HAP-1 (cell line): ENCODE measurements at regions not wholly inside any gene's neighbourhood (a gene's known extent, or its start where the extent isn't known, plus 50 kb on each side); places are given as distances from the start of the nearest gene placed in this dataset.

Source experiments
- DNase-seq, 2 experiments: peaks; one replicate each; pipeline ENCODE4 v3.0.0-alpha.2; 2016 to 2020; ENCODE audit warnings: low spot score in 2 of 2
- H3K27me3 ChIP-seq: fragments of 250-450 bp; sonication (Bioruptor Pico); 2 replicates; pipeline ENCODE4 v1.5.1; 2020; ENCODE audit warnings: low read depth, mild to moderate bottlenecking, moderate library complexity
- H3K36me3 ChIP-seq: fragments of 250-450 bp; sonication (Bioruptor Pico); replicated peaks from 2 replicates; pipeline ENCODE4 v1.5.1; 2020; ENCODE audit warnings: mild to moderate bottlenecking
- H3K4me1 ChIP-seq: fragments of 250-450 bp; sonication (Bioruptor Pico); 2 replicates; pipeline ENCODE4 v1.5.1; 2020; ENCODE audit warnings: mild to moderate bottlenecking
- H3K4me3 ChIP-seq: fragments of 250-450 bp; sonication (Bioruptor Pico); 2 replicates; pipeline ENCODE4 v1.5.1; 2020; ENCODE audit warnings: mild to moderate bottlenecking, moderate library complexity
- H3K9me3 ChIP-seq: fragments of 250-450 bp; sonication (Bioruptor Pico); 2 replicates; pipeline ENCODE4 v1.5.1; 2020; ENCODE audit warnings: mild to moderate bottlenecking, moderate library complexity
- in situ Hi-C: fragments of 300-500 bp; cut with MboI; formaldehyde crosslinking; loops from 3 replicates; pipeline ENCODE4 v1.14.3; 2020; ENCODE audit warnings: low sequenced_read_pairs, inconsistent platforms, mixed read lengths

- Histone ChIP-seq H3K4me3 (no peak overlapping the region), H3K4me1 (no peaks in the 10 kb centered on the region), H3K27me3 (no peaks in the 10 kb centered on the region), H3K9me3 (no peaks in the 10 kb centered on the region), H3K36me3 (no peaks in the 10 kb centered on the region)
- DNase-seq = no peak
- in situ Hi-C loops = no loop called here
Observed at GRCh38 chr7:32143301-32143700, 73.1 kb upstream of the PDE1C start.

GRCh38 chr7:32142649-32143048, 72.4 kb upstream of the PDE1C start:
- in situ Hi-C loops = no loop called here
- Histone ChIP-seq H3K36me3 (no peaks in the 10 kb centered on the region), H3K4me1 (no peaks in the 10 kb centered on the region), H3K9me3 (no peaks in the 10 kb centered on the region), H3K4me3 (no peak overlapping the region), H3K27me3 (no peaks in the 10 kb centered on the region)
- no peak for DNase-seq

- in situ Hi-C loops = no loop called here
- Histone ChIP-seq H3K9me3 (no peaks in the 10 kb centered on the region), H3K4me3 (no peak overlapping the region), H3K36me3 (no peaks in the 10 kb centered on the region), H3K4me1 (no peaks in the 10 kb centered on the region), H3K27me3 (no peaks in the 10 kb centered on the region)
- DNase-seq = no peak
Observed at GRCh38 chr7:32140210-32140939, 70.2 kb upstream of the PDE1C start.

- H3K9me3 ChIP-seq = no peaks in the 10 kb centered on the region; the same call in 1 of the 2 replicates
- H3K27me3 ChIP-seq = no peaks in the 10 kb centered on the region
- H3K4me1 ChIP-seq = no peaks in the 10 kb centered on the region
- H3K36me3 ChIP-seq = no peaks in the 10 kb centered on the region
- in situ Hi-C loops = no loop called here
- H3K4me3 ChIP-seq = no peak overlapping the region
- no peak for DNase-seq
Observed at GRCh38 chr7:32137059-32137458, 66.9 kb upstream of the PDE1C start.

GRCh38 chr7:32131091-32131490, 60.9 kb upstream of the PDE1C start:
- no peaks in the 10 kb centered on the region for H3K27me3 ChIP-seq
- no peaks in the 10 kb centered on the region for H3K4me1 ChIP-seq
- H3K9me3 ChIP-seq = no peaks in the 10 kb centered on the region; the same call in 1 of the 2 replicates
- no peak overlapping the region for H3K4me3 ChIP-seq
- H3K36me3 ChIP-seq = no peaks in the 10 kb centered on the region
- DNase-seq = no peak
- in situ Hi-C loops = no loop called here

- no peak for DNase-seq
- Histone ChIP-seq H3K27me3 (no peaks in the 10 kb centered on the region), H3K36me3 (no peaks in the 10 kb centered on the region), H3K4me1 (no peaks in the 10 kb centered on the region), H3K4me3 (no peak overlapping the region), H3K9me3 (no peaks in the 10 kb centered on the region)
- in situ Hi-C loops = no loop called here
Observed at GRCh38 chr7:32126843-32127242, 56.6 kb upstream of the PDE1C start.
